Neural progenitor cell (in vitro differentiated cells): ENCODE measurements at regions not wholly inside any gene's neighbourhood (a gene's known extent, or its start where the extent isn't known, plus 50 kb on each side); places are given as distances from the start of the nearest gene placed in this dataset.

Experiments
- EZH2 ChIP-seq: fragments of 200-600 bp; sonication (generic); IDR thresholded peaks from 2 replicates; pipeline ENCODE4 v1.6.1; 2017; ENCODE audit warnings: antibody characterized with exemption, mild to moderate bottlenecking, moderate library complexity
- EZH2phosphoT487 ChIP-seq: fragments of 200-600 bp; sonication (generic); IDR thresholded peaks from 2 replicates; pipeline ENCODE4 v1.6.1; 2017; ENCODE audit warnings: antibody characterized with exemption
- TF ChIP-seq, protein P1 (sequence below): fragments of 200-600 bp; sonication (generic); IDR thresholded peaks from 2 replicates; pipeline ENCODE4 v1.5.1; 2017; ENCODE audit warnings: antibody characterized with exemption, mild to moderate bottlenecking

DNA sequence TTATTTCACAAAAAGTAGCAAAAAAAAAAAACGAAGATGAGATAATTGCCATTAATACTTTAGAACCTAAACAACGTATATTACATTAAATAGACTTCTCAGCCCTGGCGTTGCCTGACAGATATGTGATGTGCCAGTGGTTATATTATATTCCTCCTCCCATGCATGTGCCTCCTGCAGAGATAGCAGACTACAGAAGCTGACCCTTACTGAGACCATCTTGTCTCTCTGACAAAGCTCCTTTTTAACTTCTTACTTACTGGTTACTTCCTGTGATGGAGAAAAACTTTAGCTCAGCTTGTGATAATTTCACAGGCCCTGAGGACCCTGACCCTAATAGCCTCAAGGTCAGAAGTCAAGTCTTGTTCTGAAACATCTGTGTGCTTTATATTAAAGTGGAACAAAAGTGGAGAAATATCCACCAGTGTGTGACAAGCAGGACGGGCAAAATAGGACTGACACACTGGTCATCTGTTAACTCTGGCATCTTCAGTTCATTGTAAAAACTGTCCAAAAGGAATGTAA lies 80.6 kb upstream of the POU5F2 start:
- TF ChIP-seq, protein P1, sequence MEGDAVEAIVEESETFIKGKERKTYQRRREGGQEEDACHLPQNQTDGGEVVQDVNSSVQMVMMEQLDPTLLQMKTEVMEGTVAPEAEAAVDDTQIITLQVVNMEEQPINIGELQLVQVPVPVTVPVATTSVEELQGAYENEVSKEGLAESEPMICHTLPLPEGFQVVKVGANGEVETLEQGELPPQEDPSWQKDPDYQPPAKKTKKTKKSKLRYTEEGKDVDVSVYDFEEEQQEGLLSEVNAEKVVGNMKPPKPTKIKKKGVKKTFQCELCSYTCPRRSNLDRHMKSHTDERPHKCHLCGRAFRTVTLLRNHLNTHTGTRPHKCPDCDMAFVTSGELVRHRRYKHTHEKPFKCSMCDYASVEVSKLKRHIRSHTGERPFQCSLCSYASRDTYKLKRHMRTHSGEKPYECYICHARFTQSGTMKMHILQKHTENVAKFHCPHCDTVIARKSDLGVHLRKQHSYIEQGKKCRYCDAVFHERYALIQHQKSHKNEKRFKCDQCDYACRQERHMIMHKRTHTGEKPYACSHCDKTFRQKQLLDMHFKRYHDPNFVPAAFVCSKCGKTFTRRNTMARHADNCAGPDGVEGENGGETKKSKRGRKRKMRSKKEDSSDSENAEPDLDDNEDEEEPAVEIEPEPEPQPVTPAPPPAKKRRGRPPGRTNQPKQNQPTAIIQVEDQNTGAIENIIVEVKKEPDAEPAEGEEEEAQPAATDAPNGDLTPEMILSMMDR = no peak
- TF ChIP-seq EZH2 (no peak), EZH2phosphoT487 (no peak)
